HepG2 (cell line): ENCODE measurements at regions not wholly inside any gene's neighbourhood (a gene's known extent, or its start where the extent isn't known, plus 50 kb on each side); places are given as distances from the start of the nearest gene placed in this dataset.

Source experiments
- ATAC-seq: fragments of 200-7000 bp; cut with Tn5 transposase; 3 replicates; pipeline ENCODE4 v1.9.1; 2020; ENCODE audit warnings: mild to moderate bottlenecking, moderate library complexity
- BruUV-seq: library from RNA; stranded (reverse); fragments of 400-500 nt; replicated peaks from 2 replicates; lab custom pipeline; 2021; lab: Mats Ljungman, UMichigan
- CTCF ChIA-PET: fragments of 300-600 bp; formaldehyde crosslinking; extraction: SDS; loops from one replicate; lab custom pipeline; 2021; ENCODE audit warnings: low total read pairs, inconsistent platforms, low intra/inter-chr PET ratio; lab: Yijun Ruan, JAX
- POLR2A ChIA-PET: fragments of 350-600 bp; sonication (Branson Sonifier 250); formaldehyde crosslinking; loops from one replicate; lab custom pipeline; 2020; ENCODE audit warnings: antibody characterized with exemption, inconsistent platforms; lab: Yijun Ruan, JAX
- DNase-seq: peaks from one replicate; pipeline ENCODE4 v3.0.0-alpha.2; 2015; ENCODE audit warnings: low spot score
- FAIRE-seq: peaks from 3 replicates; lab custom pipeline; 2011; peaks lifted over from hg19 to GRCh38; lab: Jason Lieb, UNC
- H2AFZ ChIP-seq: one replicate; pipeline ENCODE4 v1.6.1; 2011; ENCODE audit warnings: low read length, inconsistent platforms
- H3K27ac ChIP-seq: fragments of 300-600 bp; 3 replicates; pipeline ENCODE4 v1.8.0; 2011; ENCODE audit warnings: mixed run types, mild to moderate bottlenecking, mixed read lengths, low read length, inconsistent platforms; ENCODE audit not compliant: insufficient read depth; ENCODE audit errors: extremely low read length
- H3K27me3 ChIP-seq, 2 experiments: fragments of 200-600 bp in 1 of 2; 2 replicates in 1 of 2; 3 replicates in 1 of 2; pipeline versions ENCODE4 v1.6.0 to v1.8.0; 2011; ENCODE audit warnings: low read length in 2 of 2, mild to moderate bottlenecking in 2 of 2, moderate library complexity in 2 of 2, inconsistent platforms in 1 of 2; ENCODE audit not compliant: insufficient read depth in 2 of 2, control insufficient read depth in 1 of 2
- H3K36me3 ChIP-seq, 2 experiments: fragments of 200-600 bp in 1 of 2; replicated peaks in 1 of 2; 2 replicates in 1 of 2; 3 replicates in 1 of 2; pipeline versions ENCODE4 v1.5.1 to v1.8.0; 2011; ENCODE audit warnings: low read length in 2 of 2, inconsistent platforms in 1 of 2; ENCODE audit not compliant: insufficient read depth in 2 of 2, control insufficient read depth in 1 of 2
- H3K4me1 ChIP-seq: 2 replicates; pipeline ENCODE4 v1.5.1; 2012; ENCODE audit warnings: low read length, inconsistent platforms; ENCODE audit not compliant: insufficient read depth
- H3K4me2 ChIP-seq: 2 replicates; pipeline ENCODE4 v1.6.0; 2011; ENCODE audit warnings: low read depth, low read length, inconsistent platforms
- H3K4me3 ChIP-seq, 3 experiments: fragments of 200-600 bp in 1 of 3; sonication (generic), shearing (Covaris generic) in 1 of 3; replicated peaks in 1 of 3; 2 replicates each; pipeline ENCODE4 v1.5.1; 2011 to 2016; ENCODE audit warnings: low read length in 3 of 3, inconsistent platforms in 2 of 3, low read depth in 2 of 3, mild to moderate bottlenecking in 2 of 3, control low read depth in 1 of 3, mixed read lengths in 1 of 3; ENCODE audit not compliant: insufficient read depth in 1 of 3
- H3K79me2 ChIP-seq: one replicate; pipeline ENCODE4 v1.6.1; 2011; ENCODE audit warnings: low read length, inconsistent platforms; ENCODE audit not compliant: insufficient read depth
- H3K9ac ChIP-seq: 2 replicates; pipeline ENCODE4 v1.6.0; 2011; ENCODE audit warnings: mild to moderate bottlenecking, low read depth, low read length, inconsistent platforms; ENCODE audit not compliant: insufficient read depth
- H3K9me3 ChIP-seq: 2 replicates; pipeline ENCODE4 v1.5.1; 2012; ENCODE audit warnings: mild to moderate bottlenecking, low read length
- H4K20me1 ChIP-seq: 2 replicates; pipeline ENCODE4 v1.6.0; 2011; ENCODE audit warnings: inconsistent platforms, mild to moderate bottlenecking, low read length, moderate library complexity; ENCODE audit not compliant: insufficient read depth
- AKAP8 ChIP-seq: sonication (generic); formaldehyde crosslinking; IDR thresholded peaks from 2 replicates; pipeline ENCODE4 v1.5.1; 2020; ENCODE audit warnings: mild to moderate bottlenecking, missing genetic modification reagents
- CAMTA2 ChIP-seq: sonication (generic); formaldehyde crosslinking; IDR thresholded peaks from 2 replicates; pipeline ENCODE4 v1.4.0; 2020; ENCODE audit warnings: mild to moderate bottlenecking, missing genetic modification reagents, borderline replicate concordance
- FOXO1 ChIP-seq: sonication (generic); formaldehyde crosslinking; IDR thresholded peaks from 2 replicates; pipeline ENCODE4 v1.4.0; 2020; ENCODE audit warnings: missing genetic modification reagents
- HIVEP1 ChIP-seq: sonication (generic); formaldehyde crosslinking; IDR thresholded peaks from 2 replicates; pipeline ENCODE4 v1.4.0; 2020; ENCODE audit warnings: mild to moderate bottlenecking, missing genetic modification reagents
- HNF1B ChIP-seq: sonication (generic); formaldehyde crosslinking; IDR thresholded peaks from 2 replicates; pipeline ENCODE4 v1.5.1; 2020; ENCODE audit warnings: mild to moderate bottlenecking, moderate library complexity, missing genetic modification reagents
- IRF2 ChIP-seq: IDR thresholded peaks from 2 replicates; pipeline ENCODE4 v1.6.1; 2018; ENCODE audit warnings: missing genetic modification reagents, missing compliant biosample characterization
- PITX1 ChIP-seq: sonication (generic); formaldehyde crosslinking; IDR thresholded peaks from 2 replicates; pipeline ENCODE4 v1.5.1; 2020; ENCODE audit warnings: mild to moderate bottlenecking, missing genetic modification reagents
- PRMT3 ChIP-seq: sonication (generic); formaldehyde crosslinking; IDR thresholded peaks from 2 replicates; pipeline ENCODE4 v1.8.1; 2022; ENCODE audit warnings: low read depth, mild to moderate bottlenecking, moderate library complexity, missing genetic modification reagents, borderline replicate concordance
- RAD51 ChIP-seq: fragments of 450-650 bp; IDR thresholded peaks from 2 replicates; pipeline ENCODE4 v1.6.1; 2016; ENCODE audit warnings: borderline replicate concordance
- SAFB2 ChIP-seq: sonication (generic); formaldehyde crosslinking; IDR thresholded peaks from 2 replicates; pipeline ENCODE4 v1.5.1; 2020; ENCODE audit warnings: missing genetic modification reagents, low read depth, mild to moderate bottlenecking, borderline replicate concordance
- SRSF4 ChIP-seq: fragments of 200-400 bp; formaldehyde crosslinking; IDR thresholded peaks from one replicate; pipeline ENCODE4 v1.6.1; 2018; ENCODE audit warnings: mild to moderate bottlenecking, low read depth, low read length, moderate library complexity; ENCODE audit not compliant: poor library complexity, severe bottlenecking
- TP53 ChIP-seq: sonication (generic); formaldehyde crosslinking; conservative IDR thresholded peaks from 2 replicates; pipeline ENCODE4 v1.4.0; 2020; ENCODE audit warnings: missing genetic modification reagents
- ZBTB46 ChIP-seq: sonication (generic); formaldehyde crosslinking; IDR thresholded peaks from 2 replicates; pipeline ENCODE4 v1.4.0; 2020; ENCODE audit warnings: mild to moderate bottlenecking, missing genetic modification reagents, borderline replicate concordance
- ZFY ChIP-seq: sonication (generic); formaldehyde crosslinking; IDR thresholded peaks from 2 replicates; pipeline ENCODE4 v1.4.0; 2020; ENCODE audit warnings: missing genetic modification reagents
- ZNF225 ChIP-seq: sonication (generic); formaldehyde crosslinking; IDR thresholded peaks from 2 replicates; pipeline ENCODE4 v1.4.0; 2020; ENCODE audit warnings: mild to moderate bottlenecking, missing genetic modification reagents
- ZNF781 ChIP-seq: sonication (generic); formaldehyde crosslinking; IDR thresholded peaks from 2 replicates; pipeline ENCODE4 v1.5.1; 2020; ENCODE audit warnings: borderline replicate concordance, mild to moderate bottlenecking, missing genetic modification reagents; ENCODE audit errors: not compliant biosample characterization
- WGBS: methylation state at CpG from one replicate; pipeline ENCODE4 v1.1.6; 2017; ENCODE audit warnings: low lambda C conversion rate; 5-methylcytosine and 5-hydroxymethylcytosine counted together
- in situ Hi-C: cut with HindIII; loops from 2 replicates; pipeline ENCODE4 v1.10.0; 2017; ENCODE audit warnings: low pct_unique_long_range_greater_than_20kb; ENCODE audit not compliant: extremely low pct_ligation_motif_present
- intact Hi-C: fragments of 100-400 bp; cut with micrococcal nuclease; formaldehyde crosslinking; loops from one replicate; pipeline ENCODE4 v1.10.0; 2022; ENCODE audit not compliant: unreplicated experiment

DNA sequence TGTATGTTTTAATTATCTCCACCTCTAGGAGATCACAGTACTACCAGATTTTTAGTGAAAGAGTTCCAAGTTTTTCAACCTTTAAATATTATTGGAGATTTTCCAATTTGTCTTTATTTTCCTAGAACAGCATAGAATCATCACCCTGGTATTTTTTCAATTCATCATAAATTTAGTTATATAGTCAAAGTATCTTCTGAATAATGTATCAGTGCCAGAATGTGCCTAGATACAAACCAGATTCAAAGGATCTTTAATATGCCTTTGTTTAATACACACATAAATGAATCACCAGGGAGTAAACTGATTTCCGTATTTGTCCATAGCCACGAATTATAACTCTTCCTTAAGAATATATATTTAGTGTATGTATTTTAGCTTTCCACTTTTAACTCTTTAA is 1373.1 kb downstream of the STIM2 start:
- Histone ChIP-seq H4K20me1 (no peaks in the 10 kb centered on the region), H3K4me3 (no peak overlapping the region), H3K36me3 (no peaks in the 10 kb centered on the region), H3K79me2 (no peaks in the 10 kb centered on the region), H3K4me2 (no peak overlapping the region), H3K4me1 (no peaks in the 10 kb centered on the region), H2AFZ (no peak overlapping the region), H3K9ac (no peak overlapping the region), H3K9me3 (peaks cover 50% of the 10 kb centered on the region), H3K27me3 (no peaks in the 10 kb centered on the region), H3K27ac (no peak overlapping the region)
- BruUV-seq, result no TSS peak
- POLR2A ChIA-PET, result no interaction called here
- TF ChIP-seq FOXO1 (CRISPR knock-in tag), result no peak
- no peak for TF ChIP-seq PITX1 (CRISPR knock-in tag)
- TF ChIP-seq IRF2 (CRISPR knock-in tag), result no peak
- TF ChIP-seq ZNF781 (CRISPR knock-in tag), result no peak
- TF ChIP-seq ZNF225 (CRISPR knock-in tag), result no peak
- no peak for TF ChIP-seq CAMTA2
- in situ Hi-C loops (no loop called here), intact Hi-C loops (no loop called here)
- ATAC-seq (no peak), FAIRE-seq (no peak), DNase-seq (no peak)
- whole genome bisulfite sequencing, result 0% methylated on average over 2 of the region's 2 CpGs
- CTCF ChIA-PET, result no interaction called here

DNA sequence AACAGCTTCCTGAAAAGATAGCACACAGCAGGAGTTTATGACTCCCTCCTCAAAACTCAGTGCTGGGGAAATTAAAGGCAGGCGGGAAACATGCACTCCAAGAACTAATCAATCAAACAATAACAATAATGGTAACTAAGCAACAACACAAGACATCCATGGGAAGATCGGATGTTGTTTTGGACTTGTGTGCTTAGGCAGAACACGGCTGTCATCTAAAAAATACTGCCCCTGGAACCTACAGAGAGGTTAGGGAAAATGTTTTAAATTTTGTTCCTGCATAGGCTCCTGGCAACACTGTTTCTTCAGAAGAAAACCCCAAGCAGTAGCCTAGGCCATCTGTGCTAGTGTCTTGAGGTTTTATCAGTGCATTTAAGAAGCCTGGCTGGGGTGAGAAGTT is 1378.2 kb downstream of the STIM2 start:
- FAIRE-seq, result no peak
- TF ChIP-seq HNF1B (CRISPR knock-in tag), result no peak
- TF ChIP-seq HIVEP1, result no peak
- no peak for TF ChIP-seq ZFY
- no peak for TF ChIP-seq TP53 (CRISPR knock-in tag)
- TF ChIP-seq SAFB2 (CRISPR knock-in tag), result no peak
- no peak for TF ChIP-seq ZBTB46 (CRISPR knock-in tag)
- TF ChIP-seq RAD51, result no peak
- no peak for TF ChIP-seq SRSF4
- no peak for TF ChIP-seq AKAP8 (CRISPR knock-in tag)
- TF ChIP-seq PRMT3, result no peak

More for the DNA sequence above, 1378.2 kb downstream of the STIM2 start:
- no peak for DNase-seq
- Histone ChIP-seq H2AFZ (no peak overlapping the region), H3K9ac (no peak overlapping the region), H4K20me1 (no peaks in the 10 kb centered on the region), H3K36me3 (no peaks in the 10 kb centered on the region), H3K4me3 (no peak overlapping the region), H3K9me3 (peaks cover 45% of the 10 kb centered on the region), H3K27me3 (no peaks in the 10 kb centered on the region), H3K79me2 (no peaks in the 10 kb centered on the region), H3K4me1 (no peaks in the 10 kb centered on the region), H3K27ac (no peak overlapping the region), H3K4me2 (no peak overlapping the region)
- no TSS peak for BruUV-seq
- WGBS, result 18% methylated on average over 3 of the region's 3 CpGs
- ATAC-seq, result no peak
- CTCF ChIA-PET, result no interaction called here
- in situ Hi-C loops (no loop called here), intact Hi-C loops (no loop called here)
- POLR2A ChIA-PET, result no interaction called here
